AG09309 (cell line): ENCODE measurements at regions not wholly inside any gene's neighbourhood (a gene's known extent, or its start where the extent isn't known, plus 50 kb on each side); places are given as distances from the start of the nearest gene placed in this dataset.

Source experiments
- DNase-seq: peaks from one replicate; pipeline ENCODE4 v3.0.0-alpha.2; 2010; ENCODE audit warnings: low read depth
- H3K4me3 ChIP-seq: 2 replicates; pipeline ENCODE4 v1.5.1; 2011; ENCODE audit warnings: mild to moderate bottlenecking, low read depth, low read length, moderate library complexity; ENCODE audit not compliant: control insufficient read depth
- TF ChIP-seq, protein P1 (sequence below): IDR thresholded peaks from 2 replicates; pipeline ENCODE4 v1.5.1; 2011; ENCODE audit warnings: mild to moderate bottlenecking, low read depth, low read length, inconsistent platforms; ENCODE audit not compliant: insufficient read depth, control insufficient read depth; ENCODE audit errors: missing control alignments

DNA sequence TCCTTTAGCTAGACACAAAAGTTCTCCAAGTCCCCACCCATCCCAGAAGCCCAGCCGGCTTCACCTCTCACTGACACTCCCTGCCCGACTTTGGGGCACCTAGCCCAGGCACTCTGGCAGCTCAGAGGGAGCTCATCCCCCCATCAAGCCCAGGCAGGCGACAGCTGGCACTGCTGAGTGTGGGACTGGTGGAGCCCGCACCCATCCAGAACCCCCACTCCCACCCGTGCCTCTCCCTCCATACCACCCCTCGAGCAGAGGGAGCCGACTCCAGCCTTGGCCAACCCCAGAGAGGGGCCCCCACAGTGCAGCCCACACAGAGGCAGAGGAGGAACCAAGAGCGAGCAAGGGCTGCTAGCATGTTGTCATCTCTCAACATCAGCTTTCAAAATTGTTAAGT, 658.6 kb downstream of the AMY1C start:
- H3K4me3 ChIP-seq: no peak overlapping the region
- TF ChIP-seq, protein P1, sequence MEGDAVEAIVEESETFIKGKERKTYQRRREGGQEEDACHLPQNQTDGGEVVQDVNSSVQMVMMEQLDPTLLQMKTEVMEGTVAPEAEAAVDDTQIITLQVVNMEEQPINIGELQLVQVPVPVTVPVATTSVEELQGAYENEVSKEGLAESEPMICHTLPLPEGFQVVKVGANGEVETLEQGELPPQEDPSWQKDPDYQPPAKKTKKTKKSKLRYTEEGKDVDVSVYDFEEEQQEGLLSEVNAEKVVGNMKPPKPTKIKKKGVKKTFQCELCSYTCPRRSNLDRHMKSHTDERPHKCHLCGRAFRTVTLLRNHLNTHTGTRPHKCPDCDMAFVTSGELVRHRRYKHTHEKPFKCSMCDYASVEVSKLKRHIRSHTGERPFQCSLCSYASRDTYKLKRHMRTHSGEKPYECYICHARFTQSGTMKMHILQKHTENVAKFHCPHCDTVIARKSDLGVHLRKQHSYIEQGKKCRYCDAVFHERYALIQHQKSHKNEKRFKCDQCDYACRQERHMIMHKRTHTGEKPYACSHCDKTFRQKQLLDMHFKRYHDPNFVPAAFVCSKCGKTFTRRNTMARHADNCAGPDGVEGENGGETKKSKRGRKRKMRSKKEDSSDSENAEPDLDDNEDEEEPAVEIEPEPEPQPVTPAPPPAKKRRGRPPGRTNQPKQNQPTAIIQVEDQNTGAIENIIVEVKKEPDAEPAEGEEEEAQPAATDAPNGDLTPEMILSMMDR: no peak
- DNase-seq: no peak

DNA sequence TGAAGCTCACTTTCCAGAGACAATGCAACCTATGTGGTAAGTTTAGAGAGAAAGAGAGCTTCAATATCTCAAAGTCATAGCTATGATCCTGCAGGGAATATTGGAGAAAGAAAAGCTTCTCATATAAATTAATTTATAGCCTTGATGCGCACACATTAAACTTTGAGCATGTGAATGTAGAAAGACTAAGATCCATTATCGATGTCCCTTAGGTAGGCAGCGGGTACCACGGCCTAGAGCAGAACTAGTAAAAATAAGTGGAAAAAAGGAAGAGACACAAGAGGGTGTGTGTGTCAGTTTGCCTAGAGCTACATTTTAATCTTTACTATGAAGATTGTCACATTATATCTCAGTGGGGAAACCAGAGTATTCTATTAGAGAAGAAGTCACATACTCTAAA, 685.6 kb downstream of the AMY1C start:
- no peak overlapping the region for H3K4me3 ChIP-seq
- TF ChIP-seq, protein P1: no peak
- DNase-seq: no peak

DNA sequence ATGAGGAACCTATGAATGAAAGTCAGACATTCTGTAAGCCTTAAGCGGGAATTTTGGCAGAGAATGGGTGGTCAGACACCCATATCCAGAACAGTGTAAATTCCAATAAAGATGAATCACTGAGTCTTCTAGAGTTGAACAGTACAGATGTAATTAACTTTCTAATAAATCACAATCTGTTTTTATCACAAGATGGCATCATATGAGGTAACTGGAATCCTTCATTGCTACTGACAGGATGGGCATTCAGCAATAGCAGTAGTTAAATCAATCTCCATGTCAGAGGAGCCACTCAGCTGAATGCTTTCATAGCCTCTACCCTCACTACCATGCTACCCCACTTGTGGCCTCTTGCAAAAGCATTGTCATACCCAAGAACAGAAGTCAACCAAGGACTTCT, 690.3 kb downstream of the AMY1C start:
- DNase-seq: no peak
- TF ChIP-seq, protein P1: no peak
- H3K4me3 ChIP-seq: no peak overlapping the region

DNA sequence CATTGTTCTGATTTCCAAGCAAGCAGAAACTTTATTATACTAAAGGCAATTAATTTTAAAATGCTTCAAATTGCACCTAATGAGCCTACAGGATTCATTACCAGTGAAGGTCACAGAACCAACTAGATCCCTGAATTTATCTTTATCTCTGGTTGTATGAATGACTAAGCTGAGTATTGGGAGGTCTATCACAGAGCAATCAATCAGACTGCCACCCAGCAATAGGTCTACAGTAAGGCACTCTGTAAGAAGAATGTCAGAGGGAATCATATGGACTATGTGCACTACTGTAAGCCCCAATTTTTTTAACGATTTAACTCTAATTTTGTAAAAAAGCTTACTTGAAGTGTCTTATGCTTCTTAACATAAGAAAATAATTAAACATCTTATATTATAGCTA, 707.0 kb downstream of the AMY1C start:
- TF ChIP-seq, protein P1: no peak
- H3K4me3 ChIP-seq: no peak overlapping the region
- DNase-seq: no peak

DNA sequence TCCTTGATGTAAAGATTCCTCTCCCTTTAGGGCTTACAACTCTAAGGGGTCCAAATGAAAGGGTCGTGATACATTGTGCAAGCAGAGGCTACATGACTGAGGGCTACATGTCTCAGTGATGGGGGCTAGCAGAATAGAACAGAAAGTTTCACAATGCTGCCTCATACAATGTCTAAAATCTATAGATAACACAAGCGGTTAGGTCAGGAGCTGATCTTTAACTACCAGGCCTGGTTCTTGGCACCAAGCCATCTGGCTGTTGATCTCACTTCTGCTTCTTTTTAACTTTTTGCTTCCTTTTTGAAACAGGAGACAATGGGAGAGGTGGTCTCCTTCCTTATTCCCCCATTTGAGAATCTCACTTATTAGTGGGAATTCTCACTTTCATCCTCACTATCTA, 710.2 kb downstream of the AMY1C start:
- no peak overlapping the region for H3K4me3 ChIP-seq
- DNase-seq: no peak
- TF ChIP-seq, protein P1: no peak

DNA sequence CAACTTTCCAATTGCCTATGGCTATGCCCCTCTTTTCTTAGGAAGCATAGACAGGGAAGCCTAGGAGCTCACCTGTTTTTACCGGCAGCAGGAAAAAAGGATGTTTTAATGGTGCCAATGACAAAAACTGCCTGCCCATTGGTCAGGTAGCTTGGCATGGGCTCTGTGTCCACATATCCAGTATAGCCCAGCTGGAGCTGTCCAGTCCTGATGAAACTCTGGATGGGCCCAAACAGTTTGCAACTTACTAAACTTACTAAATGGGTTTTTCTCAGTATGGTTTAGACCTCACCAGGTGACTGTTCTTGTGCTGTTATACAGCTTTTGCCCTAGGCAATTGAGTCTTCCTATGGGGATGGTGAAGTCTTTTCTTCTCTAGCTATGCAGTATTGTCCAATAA, 711.2 kb downstream of the AMY1C start:
- H3K4me3 ChIP-seq: no peak overlapping the region
- TF ChIP-seq, protein P1: no peak
- DNase-seq: no peak

DNA sequence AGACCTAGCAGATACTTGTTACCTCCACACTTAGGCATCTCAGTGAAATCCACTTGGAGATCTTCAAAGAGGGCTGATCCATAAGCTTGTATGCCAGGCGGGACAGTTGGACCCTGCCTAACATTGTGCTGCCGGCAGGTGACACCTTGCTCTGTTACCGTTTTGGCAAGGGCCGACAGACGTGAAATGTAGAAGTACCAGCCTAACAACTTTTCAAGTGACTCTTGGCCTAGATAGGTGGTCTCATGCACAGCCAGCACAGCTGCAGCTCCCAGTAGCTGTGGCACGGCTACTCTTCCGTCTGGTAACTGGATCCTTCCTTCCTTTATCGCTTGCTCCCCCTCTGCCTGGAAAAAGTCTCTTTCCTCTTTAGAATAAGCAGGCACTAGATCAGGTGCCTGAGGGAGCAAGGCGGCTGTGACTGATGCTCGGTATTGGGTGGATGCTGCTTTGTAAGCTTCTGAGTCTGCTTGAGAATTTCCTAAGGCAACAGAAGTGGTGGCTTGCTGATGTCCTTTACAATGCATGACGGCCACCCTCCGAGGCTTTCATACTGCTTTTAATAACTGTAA, 713.5 kb downstream of the AMY1C start:
- H3K4me3 ChIP-seq: no peak overlapping the region
- DNase-seq: no peak
- TF ChIP-seq, protein P1: no peak
